Caco-2 (cell line): ENCODE measurements at regions not wholly inside any gene's neighbourhood (a gene's known extent, or its start where the extent isn't known, plus 50 kb on each side); places are given as distances from the start of the nearest gene placed in this dataset.

ENCODE experiments used
- BruUV-seq: library from RNA; stranded (reverse); fragments of 400-500 nt; replicated peaks from 2 replicates; lab custom pipeline; 2021; lab: Mats Ljungman, UMichigan
- CTCF ChIA-PET: fragments of 300-600 bp; sonication (Branson Sonifier 250); formaldehyde crosslinking; loops from one replicate; lab custom pipeline; 2022; ENCODE audit warnings: antibody characterized with exemption; lab: Charles Lee
- POLR2A ChIA-PET: fragments of 300-600 bp; sonication (Branson Sonifier 250); formaldehyde crosslinking; loops from one replicate; lab custom pipeline; 2022; ENCODE audit warnings: antibody characterized with exemption; lab: Charles Lee
- DNase-seq, 2 experiments: peaks; one replicate each; pipeline versions ENCODE4 v3.0.0 to v3.0.0-alpha.2; 2020 to 2022
- H3K27me3 ChIP-seq: replicated peaks from 2 replicates; pipeline ENCODE4 v1.6.0; 2011; ENCODE audit warnings: low read length; ENCODE audit not compliant: control insufficient read depth, insufficient read depth
- H3K36me3 ChIP-seq: 2 replicates; pipeline ENCODE4 v1.5.1; 2011; ENCODE audit warnings: low read length; ENCODE audit not compliant: control insufficient read depth, insufficient read depth
- H3K4me1 ChIP-seq: fragments of 250-450 bp; sonication (Bioruptor Pico); 2 replicates; pipeline ENCODE4 v1.5.1; 2020; ENCODE audit warnings: mild to moderate bottlenecking
- H3K4me3 ChIP-seq: 2 replicates; pipeline ENCODE4 v1.5.1; 2011; ENCODE audit warnings: low read depth, mild to moderate bottlenecking, control low read depth, low read length
- H3K9me3 ChIP-seq: fragments of 250-450 bp; sonication (Bioruptor Pico); 2 replicates; pipeline ENCODE4 v1.5.1; 2020; ENCODE audit warnings: mild to moderate bottlenecking, moderate library complexity
- H3K27ac Mint-ChIP-seq: one replicate; pipeline ENCODE4 v1.8.0; 2022; ENCODE audit warnings: mixed read lengths; ENCODE audit not compliant: unreplicated experiment
- H3K27me3 Mint-ChIP-seq: one replicate; pipeline ENCODE4 v1.8.0; 2022; ENCODE audit warnings: mixed read lengths; ENCODE audit not compliant: insufficient read depth, unreplicated experiment
- H3K36me3 Mint-ChIP-seq: one replicate; pipeline ENCODE4 v1.8.0; 2022; ENCODE audit warnings: mild to moderate bottlenecking, mixed read lengths; ENCODE audit not compliant: insufficient read depth, unreplicated experiment
- H3K4me1 Mint-ChIP-seq: one replicate; pipeline ENCODE4 v1.8.0; 2022; ENCODE audit warnings: low read depth, mixed read lengths; ENCODE audit not compliant: unreplicated experiment
- H3K4me3 Mint-ChIP-seq: one replicate; pipeline ENCODE4 v1.8.0; 2022; ENCODE audit warnings: mild to moderate bottlenecking, moderate library complexity, mixed read lengths; ENCODE audit not compliant: unreplicated experiment
- H3K9me3 Mint-ChIP-seq: one replicate; pipeline ENCODE4 v1.8.0; 2022; ENCODE audit warnings: mixed read lengths; ENCODE audit not compliant: unreplicated experiment
- CTCF ChIP-seq, 2 experiments: fragments of 200-600 bp in 1 of 2; IDR thresholded peaks; 1 replicate in 1 of 2; 2 replicates in 1 of 2; pipeline versions ENCODE4 v1.5.1 to v1.8.0; 2011 to 2022; ENCODE audit warnings: antibody characterized with exemption in 1 of 2, control low read depth in 1 of 2, inconsistent platforms in 1 of 2, low read depth in 1 of 2, low read length in 1 of 2, mild to moderate bottlenecking in 1 of 2, moderate library complexity in 1 of 2; ENCODE audit not compliant: insufficient read depth in 1 of 2, severe bottlenecking in 1 of 2, unreplicated experiment in 1 of 2
- intact Hi-C: fragments of 100-400 bp; cut with micrococcal nuclease; formaldehyde crosslinking; loops from one replicate; pipeline ENCODE4 v1.10.0; 2022; ENCODE audit not compliant: unreplicated experiment

DNA sequence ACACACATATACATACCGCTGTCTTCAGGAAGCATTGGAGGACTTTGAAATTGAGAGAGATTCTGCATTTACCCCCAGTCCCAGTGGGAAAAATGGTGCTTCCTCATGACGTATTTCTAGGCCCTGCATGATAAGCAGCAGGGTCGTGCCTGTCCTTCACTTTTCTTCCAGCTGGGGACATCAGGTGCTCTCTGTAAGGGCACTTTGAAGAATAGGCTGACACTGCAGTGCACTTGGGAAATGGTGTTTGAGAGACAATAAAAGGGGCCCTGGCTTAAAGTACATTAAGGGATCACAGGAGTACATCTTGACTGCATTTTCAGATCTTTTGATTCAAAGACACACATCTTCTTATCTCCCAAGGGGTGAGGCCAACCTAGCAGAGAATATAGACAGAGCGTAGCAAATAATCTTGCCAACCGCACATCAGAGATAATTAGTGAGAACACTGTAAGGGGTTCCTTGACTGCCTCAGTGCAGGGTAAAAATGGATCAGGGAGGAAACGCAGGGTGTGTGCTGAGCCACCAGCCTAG is 437.9 kb downstream of the CSNK1G3 start:
- no peak for DNase-seq
- Mint-ChIP-seq H3K27ac (no peak overlapping the region), H3K9me3 (no peaks in the 10 kb centered on the region), H3K4me1 (peaks cover 6% of the 10 kb centered on the region), H3K36me3 (no peaks in the 10 kb centered on the region), H3K4me3 (no peak overlapping the region), H3K27me3 (no peaks in the 10 kb centered on the region)
- no peaks in the 10 kb centered on the region for H3K4me1 ChIP-seq
- intact Hi-C loops: no loop called here
- no peaks in the 10 kb centered on the region for H3K9me3 ChIP-seq
- ChIA-PET CTCF (no interaction called here), POLR2A (no interaction called here)
- H3K4me3 ChIP-seq: no peak overlapping the region
- no peaks in the 10 kb centered on the region for H3K27me3 ChIP-seq
- BruUV-seq: no TSS peak
- no peaks in the 10 kb centered on the region for H3K36me3 ChIP-seq
- no peak for TF ChIP-seq CTCF (IDR thresholded peaks at IDR 0.05; ENCODE audit: insufficient read depth in 1 of 2, low read depth in 1 of 2, low read length in 1 of 2, severe bottlenecking in 1 of 2, unreplicated experiment in 1 of 2)

- DNase-seq: no peak
- H3K27me3 ChIP-seq: no peaks in the 10 kb centered on the region
- Mint-ChIP-seq H3K27me3 (no peaks in the 10 kb centered on the region), H3K9me3 (no peaks in the 10 kb centered on the region), H3K4me1 (peaks cover 6% of the 10 kb centered on the region), H3K36me3 (no peaks in the 10 kb centered on the region), H3K27ac (no peak overlapping the region), H3K4me3 (no peak overlapping the region)
- TF ChIP-seq CTCF (IDR thresholded peaks at IDR 0.05; ENCODE audit: insufficient read depth in 1 of 2, low read depth in 1 of 2, low read length in 1 of 2, severe bottlenecking in 1 of 2, unreplicated experiment in 1 of 2): no peak
- no peaks in the 10 kb centered on the region for H3K4me1 ChIP-seq
- BruUV-seq: no TSS peak
- no peaks in the 10 kb centered on the region for H3K9me3 ChIP-seq
- intact Hi-C loops: no loop called here
- H3K36me3 ChIP-seq: no peaks in the 10 kb centered on the region
- POLR2A ChIA-PET: no interaction called here
- CTCF ChIA-PET: no interaction called here
- H3K4me3 ChIP-seq: no peak overlapping the region
Observed at GRCh38 chr5:123949043-123949804, 437.2 kb downstream of the CSNK1G3 start.

DNA sequence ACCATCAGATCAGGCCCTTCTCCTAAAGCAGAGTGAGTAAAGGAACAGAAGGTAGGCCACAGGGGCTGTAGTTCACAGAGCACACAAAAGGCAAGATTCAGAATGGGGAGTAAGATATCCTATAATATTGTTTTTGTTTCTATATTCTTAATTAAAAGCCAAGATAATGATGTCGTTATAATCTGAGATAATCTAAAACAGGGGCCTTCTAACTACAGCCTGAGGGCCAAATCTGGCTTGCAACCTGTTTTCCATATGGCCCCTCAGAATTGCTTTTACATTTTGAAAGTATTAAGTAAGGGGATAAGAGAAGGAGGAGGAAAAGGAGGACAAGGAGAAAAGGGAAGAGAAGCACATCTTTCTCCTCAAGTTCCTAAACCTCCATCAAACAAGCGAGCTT is 435.8 kb downstream of the CSNK1G3 start:
- no peak overlapping the region for H3K4me3 Mint-ChIP-seq
- Histone ChIP-seq H3K27me3 (no peaks in the 10 kb centered on the region), H3K36me3 (no peaks in the 10 kb centered on the region), H3K4me3 (no peak overlapping the region), H3K9me3 (peaks cover 3% of the 10 kb centered on the region; the same call in 1 of the 2 replicates), H3K4me1 (peaks cover 2% of the 10 kb centered on the region; the same call in 1 of the 2 replicates)
- TF ChIP-seq CTCF (IDR thresholded peaks at IDR 0.05; ENCODE audit: insufficient read depth in 1 of 2, low read depth in 1 of 2, low read length in 1 of 2, severe bottlenecking in 1 of 2, unreplicated experiment in 1 of 2): no peak
- BruUV-seq: no TSS peak
- POLR2A ChIA-PET: no interaction called here
- no peaks in the 10 kb centered on the region for H3K27me3 Mint-ChIP-seq
- H3K27ac Mint-ChIP-seq: no peak overlapping the region
- H3K4me1 Mint-ChIP-seq: peaks cover 9% of the 10 kb centered on the region
- intact Hi-C loops: no loop called here
- H3K36me3 Mint-ChIP-seq: no peaks in the 10 kb centered on the region
- peaks cover 5% of the 10 kb centered on the region for H3K9me3 Mint-ChIP-seq
- DNase-seq: no peak
- CTCF ChIA-PET: no interaction called here
